Trophoblast cell (in vitro differentiated cells and primary cell): ENCODE measurements at regions not wholly inside any gene's neighbourhood (a gene's known extent, or its start where the extent isn't known, plus 50 kb on each side); places are given as distances from the start of the nearest gene placed in this dataset.
"Not testable (repeated sequence)": the region's sequence is repeated elsewhere in the genome, so short reads cannot be mapped to it uniquely, and the experiment has no call there.

ENCODE experiments used
- DNase-seq, 2 donors: peaks; one replicate each; pipeline ENCODE4 v3.0.0-alpha.2; 2016
- H2AFZ ChIP-seq: 2 replicates; pipeline ENCODE4 v1.6.1; 2013; ENCODE audit warnings: low read length, moderate library complexity, mild to moderate bottlenecking; ENCODE audit not compliant: insufficient read depth, poor library complexity
- H2AK5ac ChIP-seq: 2 replicates; pipeline ENCODE4 v1.6.1; 2013; ENCODE audit warnings: mild to moderate bottlenecking, low read length
- H2BK120ac ChIP-seq: 2 replicates; pipeline ENCODE4 v1.6.1; 2013; ENCODE audit warnings: low read length, mild to moderate bottlenecking, moderate library complexity; ENCODE audit not compliant: insufficient read depth, poor library complexity
- H2BK12ac ChIP-seq: 2 replicates; pipeline ENCODE4 v1.6.1; 2013; ENCODE audit warnings: mild to moderate bottlenecking, low read length, moderate library complexity
- H2BK5ac ChIP-seq: 2 replicates; pipeline ENCODE4 v1.6.1; 2013; ENCODE audit warnings: low read length, low read depth, moderate library complexity, mild to moderate bottlenecking; ENCODE audit not compliant: poor library complexity
- H3K14ac ChIP-seq: 2 replicates; pipeline ENCODE4 v1.6.1; 2013; ENCODE audit warnings: mild to moderate bottlenecking, low read length
- H3K18ac ChIP-seq: 2 replicates; pipeline ENCODE4 v1.6.1; 2013; ENCODE audit warnings: mild to moderate bottlenecking, low read length
- H3K23ac ChIP-seq: 2 replicates; pipeline ENCODE4 v1.6.1; 2013; ENCODE audit warnings: low read length
- H3K27ac ChIP-seq: 2 replicates; pipeline ENCODE4 v1.5.1; 2013; ENCODE audit warnings: low read depth, mild to moderate bottlenecking, inconsistent platforms, low read length, moderate library complexity
- H3K27me3 ChIP-seq: 2 replicates; pipeline ENCODE4 v1.6.1; 2013; ENCODE audit warnings: inconsistent platforms, mild to moderate bottlenecking, low read length, moderate library complexity; ENCODE audit not compliant: insufficient read depth
- H3K36me3 ChIP-seq, 2 experiments: 1 replicate in 1 of 2; 2 replicates in 1 of 2; pipeline ENCODE4 v1.6.1; 2013; ENCODE audit warnings: low read length in 2 of 2, mild to moderate bottlenecking in 2 of 2, moderate library complexity in 1 of 2; ENCODE audit not compliant: insufficient read depth in 2 of 2, control insufficient read depth in 1 of 2
- H3K4ac ChIP-seq: 2 replicates; pipeline ENCODE4 v1.6.1; 2013; ENCODE audit warnings: low read depth, mild to moderate bottlenecking, low read length, moderate library complexity
- H3K4me1 ChIP-seq, 2 experiments: 1 replicate in 1 of 2; 2 replicates in 1 of 2; pipeline ENCODE4 v1.6.1; 2013; ENCODE audit warnings: low read length in 2 of 2, mild to moderate bottlenecking in 2 of 2, moderate library complexity in 1 of 2; ENCODE audit not compliant: insufficient read depth in 2 of 2, control insufficient read depth in 1 of 2
- H3K4me2 ChIP-seq: 2 replicates; pipeline ENCODE4 v1.6.1; 2013; ENCODE audit warnings: inconsistent platforms, mild to moderate bottlenecking, low read length, moderate library complexity
- H3K4me3 ChIP-seq: 2 replicates; pipeline ENCODE4 v1.5.1; 2013; ENCODE audit warnings: mild to moderate bottlenecking, low read depth, low read length, inconsistent platforms
- H3K79me1 ChIP-seq: one replicate; pipeline ENCODE4 v1.6.1; 2013; ENCODE audit warnings: low read length
- H3K79me2 ChIP-seq: 2 replicates; pipeline ENCODE4 v1.6.1; 2013; ENCODE audit warnings: low read length, mild to moderate bottlenecking; ENCODE audit not compliant: control insufficient read depth, insufficient read depth, poor library complexity
- H3K9ac ChIP-seq: 2 replicates; pipeline ENCODE4 v1.6.1; 2013; ENCODE audit warnings: mild to moderate bottlenecking, low read length
- H3K9me3 ChIP-seq: 2 replicates; pipeline ENCODE4 v1.6.1; 2013; ENCODE audit warnings: low read depth, mild to moderate bottlenecking, control low read depth, inconsistent platforms, low read length; ENCODE audit not compliant: insufficient read depth
- H4K12ac ChIP-seq: 2 replicates; pipeline ENCODE4 v1.6.1; 2013; ENCODE audit warnings: low read depth, mild to moderate bottlenecking, low read length, moderate library complexity
- H4K8ac ChIP-seq: 2 replicates; pipeline ENCODE4 v1.6.1; 2013; ENCODE audit warnings: low read depth, mild to moderate bottlenecking, low read length, moderate library complexity
- H4K91ac ChIP-seq: one replicate; pipeline ENCODE4 v1.6.1; 2013; ENCODE audit warnings: low read depth, mild to moderate bottlenecking, low read length, moderate library complexity
- WGBS: extraction: QIAGEN DNeasy Blood & Tissue Kit; methylation state at CpG from one replicate; pipeline ENCODE4 v1.1.7; 2013; ENCODE audit warnings: missing lambda C conversion rate; ENCODE audit not compliant: insufficient read length, insufficient coverage; ENCODE audit errors: extremely low coverage; 5-methylcytosine and 5-hydroxymethylcytosine counted together

GRCh38 chr10:21385996-21386585 is 139.4 kb downstream of the SKIDA1 start:
- no peaks in the 10 kb centered on the region for H3K79me2 ChIP-seq
- no peak overlapping the region for H3K23ac ChIP-seq
- peaks cover 25% of the 10 kb centered on the region for H3K79me1 ChIP-seq
- H2BK120ac ChIP-seq, result peak overlapping the region; percentile 70
- no peak overlapping the region for H2AK5ac ChIP-seq
- peak overlapping the region; percentile 83 for H3K27ac ChIP-seq
- no peaks in the 10 kb centered on the region for H3K9me3 ChIP-seq
- H2BK12ac ChIP-seq, result no peak overlapping the region
- peak overlapping the region; percentile 16 for H3K14ac ChIP-seq
- H4K8ac ChIP-seq, result peak overlapping the region; percentile 47
- H3K27me3 ChIP-seq, result no peaks in the 10 kb centered on the region
- no peak overlapping the region for H3K4ac ChIP-seq
- WGBS, result no CpG with 5 or more reads among the region's 5 CpGs
- peak overlapping the region; percentile 70 for H2BK5ac ChIP-seq
- no peak overlapping the region for H4K12ac ChIP-seq
- DNase-seq, result peak in 1 of 2 donors; percentile 37
- H3K36me3 ChIP-seq, result no peaks in the 10 kb centered on the region
- H3K4me3 ChIP-seq, result no peak overlapping the region
- H3K18ac ChIP-seq, result no peak overlapping the region
- H3K9ac ChIP-seq, result no peak overlapping the region
- H3K4me1 ChIP-seq, result peaks cover 13 to 15% of the 10 kb centered on the region in 2 experiments
- no peak overlapping the region for H2AFZ ChIP-seq
- peak overlapping the region; percentile 59 for H4K91ac ChIP-seq
- H3K4me2 ChIP-seq, result peak overlapping the region; percentile 28

GRCh38 chr10:21385536-21385935 is 139.9 kb downstream of the SKIDA1 start:
- no peak overlapping the region for H2AFZ ChIP-seq
- no peak overlapping the region for H3K9ac ChIP-seq
- no CpG with 5 or more reads among the region's 1 CpG for WGBS
- peaks cover 13 to 15% of the 10 kb centered on the region in 2 experiments for H3K4me1 ChIP-seq
- H3K79me2 ChIP-seq, result no peaks in the 10 kb centered on the region
- peak overlapping the region; percentile 70 for H2BK5ac ChIP-seq
- peak overlapping the region; percentile 70 for H2BK120ac ChIP-seq
- no peak overlapping the region for H3K4me3 ChIP-seq
- no peak overlapping the region for H2BK12ac ChIP-seq
- H3K14ac ChIP-seq, result no peak overlapping the region
- H3K18ac ChIP-seq, result no peak overlapping the region
- H3K23ac ChIP-seq, result no peak overlapping the region
- no peaks in the 10 kb centered on the region for H3K27me3 ChIP-seq
- H3K79me1 ChIP-seq, result peaks cover 25% of the 10 kb centered on the region
- H3K9me3 ChIP-seq, result no peaks in the 10 kb centered on the region
- no peak overlapping the region for H3K4ac ChIP-seq
- peak overlapping the region; percentile 59 for H4K91ac ChIP-seq
- H4K8ac ChIP-seq, result no peak overlapping the region
- no peak overlapping the region for H2AK5ac ChIP-seq
- no peak overlapping the region for H4K12ac ChIP-seq
- no peak overlapping the region for H3K4me2 ChIP-seq
- DNase-seq, result no peak
- no peaks in the 10 kb centered on the region for H3K36me3 ChIP-seq
- peak overlapping the region; percentile 83 for H3K27ac ChIP-seq

GRCh38 chr10:21379143-21379542 is 146.3 kb downstream of the SKIDA1 start:
- H3K4ac ChIP-seq, result no peak overlapping the region
- H2AFZ ChIP-seq, result no peak overlapping the region
- H2BK12ac ChIP-seq, result no peak overlapping the region
- no peak overlapping the region for H3K18ac ChIP-seq
- H3K27me3 ChIP-seq, result no peaks in the 10 kb centered on the region
- H3K9ac ChIP-seq, result no peak overlapping the region
- H3K36me3 ChIP-seq, result no peaks in the 10 kb centered on the region
- H4K8ac ChIP-seq, result no peak overlapping the region
- WGBS, result no CpG with 5 or more reads among the region's 3 CpGs
- H3K27ac ChIP-seq, result no peak overlapping the region
- no peak overlapping the region for H4K91ac ChIP-seq
- no peak overlapping the region for H4K12ac ChIP-seq
- no peak overlapping the region for H3K4me2 ChIP-seq
- no peaks in the 10 kb centered on the region for H3K79me1 ChIP-seq
- no peaks in the 10 kb centered on the region for H3K4me1 ChIP-seq
- no peak overlapping the region for H3K23ac ChIP-seq
- H2BK5ac ChIP-seq, result no peak overlapping the region
- no peak overlapping the region for H3K4me3 ChIP-seq
- H3K14ac ChIP-seq, result no peak overlapping the region
- H2AK5ac ChIP-seq, result no peak overlapping the region
- H3K9me3 ChIP-seq, result no peaks in the 10 kb centered on the region
- DNase-seq, result peak in 1 of 2 donors; percentile 28
- no peak overlapping the region for H2BK120ac ChIP-seq
- no peaks in the 10 kb centered on the region for H3K79me2 ChIP-seq

GRCh38 chr10:21375274-21375673 is 150.2 kb downstream of the SKIDA1 start:
- not testable (repeated sequence) for H3K79me1 ChIP-seq, H3K4me2 ChIP-seq, H2BK120ac ChIP-seq, H3K27me3 ChIP-seq, H3K4me3 ChIP-seq, H3K4ac ChIP-seq, H3K9me3 ChIP-seq, H3K14ac ChIP-seq, H3K27ac ChIP-seq, DNase-seq, H2BK12ac ChIP-seq, H2AK5ac ChIP-seq, H3K4me1 ChIP-seq, H3K9ac ChIP-seq, H3K36me3 ChIP-seq, H3K18ac ChIP-seq, H4K91ac ChIP-seq, H4K8ac ChIP-seq, H2BK5ac ChIP-seq, H4K12ac ChIP-seq, H2AFZ ChIP-seq, H3K79me2 ChIP-seq, H3K23ac ChIP-seq
- no CpG with 5 or more reads among the region's 2 CpGs for WGBS
